Brain microvascular endothelial cell (primary cell): ENCODE measurements at regions not wholly inside any gene's neighbourhood (a gene's known extent, or its start where the extent isn't known, plus 50 kb on each side); places are given as distances from the start of the nearest gene placed in this dataset.
A peak's percentile ranks its signal among the peaks of the same experiment; 100 is the strongest.
"Not testable (repeated sequence)": the region's sequence is repeated elsewhere in the genome, so short reads cannot be mapped to it uniquely, and the experiment has no call there.

ENCODE experiments used
- DNase-seq: peaks from one replicate; pipeline ENCODE4 v3.0.0-alpha.2; 2020
- H3K27ac ChIP-seq: fragments of 250-450 bp; sonication (Bioruptor Pico); 2 replicates; pipeline ENCODE4 v1.5.1; 2020; ENCODE audit warnings: mild to moderate bottlenecking, moderate library complexity
- H3K27me3 ChIP-seq: fragments of 250-450 bp; sonication (Bioruptor Pico); replicated peaks from 2 replicates; pipeline ENCODE4 v1.5.1; 2020; ENCODE audit warnings: mild to moderate bottlenecking
- H3K36me3 ChIP-seq: fragments of 250-450 bp; sonication (Bioruptor Pico); replicated peaks from 2 replicates; pipeline ENCODE4 v1.5.1; 2020; ENCODE audit warnings: mild to moderate bottlenecking
- H3K4me3 ChIP-seq: 2 replicates; pipeline ENCODE4 v1.5.1; 2011; ENCODE audit warnings: low read depth, mild to moderate bottlenecking, control low read depth, low read length, moderate library complexity
- CTCF ChIP-seq: IDR thresholded peaks from 2 replicates; pipeline ENCODE4 v1.5.1; 2011; ENCODE audit warnings: low read depth, mild to moderate bottlenecking, moderate library complexity, low read length, control low read depth, inconsistent platforms; ENCODE audit errors: missing control alignments
- in situ Hi-C: cut with HindIII; loops from 2 replicates; pipeline ENCODE4 v1.10.0; 2017; ENCODE audit warnings: low sequenced_read_pairs, low pct_ligation_motif_present

GRCh38 chr7:13801669-13802068 is 187.8 kb downstream of the ETV1 start:
- no peak for DNase-seq
- no peak for TF ChIP-seq CTCF
- no peak overlapping the region for H3K4me3 ChIP-seq
- H3K36me3 ChIP-seq: no peaks in the 10 kb centered on the region
- peak overlapping the region; percentile 23 for H3K27ac ChIP-seq
- in situ Hi-C loops: no loop called here
- no peaks in the 10 kb centered on the region for H3K27me3 ChIP-seq

GRCh38 chr7:13802651-13803050 is 186.8 kb downstream of the ETV1 start:
- H3K36me3 ChIP-seq: no peaks in the 10 kb centered on the region
- no peak for TF ChIP-seq CTCF
- no peak for DNase-seq
- in situ Hi-C loops: no loop called here
- H3K4me3 ChIP-seq: no peak overlapping the region
- no peak overlapping the region for H3K27ac ChIP-seq
- no peaks in the 10 kb centered on the region for H3K27me3 ChIP-seq

GRCh38 chr7:13803134-13803533 is 186.3 kb downstream of the ETV1 start:
- Histone ChIP-seq H3K27me3 (no peaks in the 10 kb centered on the region), H3K36me3 (no peaks in the 10 kb centered on the region), H3K4me3 (no peak overlapping the region), H3K27ac (no peak overlapping the region)
- in situ Hi-C loops: no loop called here
- no peak for TF ChIP-seq CTCF
- DNase-seq: no peak

GRCh38 chr7:13806089-13806867 is 183.2 kb downstream of the ETV1 start:
- H3K27me3 ChIP-seq, in situ Hi-C loops, H3K36me3 ChIP-seq, DNase-seq, H3K27ac ChIP-seq, H3K4me3 ChIP-seq: not testable (repeated sequence)

GRCh38 chr7:13817230-13817629 is 172.2 kb downstream of the ETV1 start:
- H3K27ac ChIP-seq, in situ Hi-C loops, H3K36me3 ChIP-seq, H3K4me3 ChIP-seq, H3K27me3 ChIP-seq, DNase-seq: not testable (repeated sequence)

- in situ Hi-C loops: no loop called here
- Histone ChIP-seq H3K4me3 (no peak overlapping the region), H3K27me3 (no peaks in the 10 kb centered on the region), H3K36me3 (no peaks in the 10 kb centered on the region), H3K27ac (no peak overlapping the region)
- no peak for DNase-seq
- TF ChIP-seq CTCF: no peak
These were observed 168.2 kb downstream of the ETV1 start for GRCh38 chr7:13821152-13821787.
